ENCODE measurements at regions not wholly inside any gene's neighbourhood (a gene's known extent, or its start where the extent isn't known, plus 50 kb on each side); places are given as distances from the start of the nearest gene placed in this dataset.
A peak's percentile ranks its signal among the peaks of the same experiment; 100 is the strongest.

DNA sequence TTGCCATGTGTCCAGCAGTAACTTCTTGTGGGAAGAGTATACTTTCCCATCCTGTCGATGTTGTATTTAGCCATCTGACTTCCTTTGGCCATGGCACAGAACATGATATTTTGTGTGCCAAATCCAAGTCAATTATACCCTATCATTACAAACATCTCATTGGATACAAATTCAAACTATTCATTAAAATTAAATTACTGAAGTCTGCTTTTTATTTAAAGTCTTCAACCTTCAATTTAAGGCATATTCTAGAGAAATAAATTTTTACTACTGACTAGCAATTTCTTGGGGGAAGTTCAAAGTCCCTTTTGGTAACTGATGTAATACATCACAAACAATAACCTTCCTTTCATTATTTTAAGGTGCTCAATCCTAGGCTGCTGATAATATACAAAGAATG lies 192.6 kb downstream of the SLC6A15 start:
- Histone ChIP-seq H3K36me3 (no peaks in the 10 kb centered on the region), H3K4me3 (no peak overlapping the region), H3K27ac (no peak overlapping the region), H3K9me3 (no peaks in the 10 kb centered on the region), H3K27me3 (ENCODE audit: low read depth) (no peaks in the 10 kb centered on the region), H3K4me1 (no peaks in the 10 kb centered on the region)
- TF ChIP-seq CTCF (IDR thresholded peaks at IDR 0.05), result no peak
- intact Hi-C loops (cut with DNase I), result no loop called here
- DNase-seq (no peak), ATAC-seq (no peak)

DNA sequence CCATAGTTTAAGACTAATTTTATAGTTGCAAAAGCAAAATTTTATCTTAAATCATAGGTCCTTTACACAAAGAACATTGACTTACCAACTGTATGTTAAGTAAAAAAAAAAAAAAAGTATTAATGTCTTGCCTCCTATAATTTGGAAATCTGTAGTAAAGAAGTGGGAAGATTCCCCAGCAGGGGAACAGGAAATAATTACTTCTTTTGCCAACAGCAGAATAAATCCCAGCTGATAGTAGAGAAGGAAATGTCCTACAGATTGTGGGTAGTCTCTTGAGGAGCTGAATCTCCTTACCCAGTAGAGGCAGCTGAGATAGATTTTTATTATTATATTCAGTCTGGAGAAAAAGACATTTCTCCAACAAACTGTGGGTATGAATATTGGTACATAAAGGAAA lies 193.7 kb downstream of the SLC6A15 start:
- DNase-seq (no peak), ATAC-seq (no peak)
- H3K9me3 ChIP-seq, result no peaks in the 10 kb centered on the region
- no peak overlapping the region for H3K27ac ChIP-seq
- H3K4me1 ChIP-seq, result no peaks in the 10 kb centered on the region
- no peaks in the 10 kb centered on the region for H3K27me3 ChIP-seq (ENCODE audit: low read depth)
- H3K4me3 ChIP-seq, result no peak overlapping the region
- no peak for TF ChIP-seq CTCF (IDR thresholded peaks at IDR 0.05)
- intact Hi-C loops (cut with DNase I), result no loop called here
- no peaks in the 10 kb centered on the region for H3K36me3 ChIP-seq

DNA sequence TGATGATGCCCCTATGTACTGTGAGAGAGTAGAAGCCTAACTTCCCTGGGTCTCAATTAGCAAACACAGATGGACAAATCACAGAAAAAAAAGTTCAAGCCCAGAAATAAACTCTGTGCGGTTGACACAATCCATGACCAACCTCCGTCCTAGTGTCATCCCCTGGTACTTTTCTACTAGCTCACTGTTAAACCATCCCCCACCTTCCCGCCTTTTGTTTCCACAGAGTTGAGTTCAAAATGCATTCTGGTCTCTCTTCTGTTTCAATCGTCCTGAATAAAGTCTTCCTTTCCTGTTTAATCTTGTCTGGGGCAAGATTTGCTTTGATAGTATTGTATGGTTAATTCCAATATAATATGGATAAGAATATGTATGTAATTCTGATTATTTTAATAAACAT lies 199.9 kb downstream of the SLC6A15 start:
- no peaks in the 10 kb centered on the region for H3K9me3 ChIP-seq
- TF ChIP-seq CTCF (IDR thresholded peaks at IDR 0.05), result no peak
- H3K4me3 ChIP-seq, result no peak overlapping the region
- no peak overlapping the region for H3K27ac ChIP-seq
- no peaks in the 10 kb centered on the region for H3K36me3 ChIP-seq
- no peak for DNase-seq
- no peaks in the 10 kb centered on the region for H3K4me1 ChIP-seq
- ATAC-seq, result no peak
- intact Hi-C loops (cut with DNase I), result no loop called here
- H3K27me3 ChIP-seq (ENCODE audit: low read depth), result no peaks in the 10 kb centered on the region

DNA sequence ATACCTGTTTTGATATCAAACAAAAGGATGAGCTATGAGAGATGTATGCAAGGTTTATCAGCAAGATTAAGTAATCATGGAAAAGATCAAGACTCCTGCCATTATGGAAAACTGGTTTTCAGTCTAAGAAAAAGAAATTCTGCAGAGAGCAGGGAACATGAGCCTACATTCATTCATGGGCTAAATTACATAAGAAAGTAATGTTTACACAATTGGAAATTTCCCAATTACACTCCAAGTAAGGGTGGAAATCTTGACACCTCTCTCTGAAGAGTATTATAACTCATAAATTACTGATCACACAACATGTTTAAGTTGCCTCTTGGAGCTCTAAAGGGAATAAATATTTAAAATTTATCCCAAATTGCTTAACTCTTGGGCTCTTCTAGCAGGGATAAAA lies 206.2 kb downstream of the SLC6A15 start:
- no peaks in the 10 kb centered on the region for H3K36me3 ChIP-seq
- ATAC-seq, result peak in 1 of 2 donors; percentile 53
- no peak for DNase-seq

GRCh38 chr12:84704856-84705255 lies 207.7 kb downstream of the SLC6A15 start:
- no peak for ATAC-seq
- no peak for TF ChIP-seq CTCF (IDR thresholded peaks at IDR 0.05)
- Histone ChIP-seq H3K4me1 (no peaks in the 10 kb centered on the region), H3K4me3 (no peak overlapping the region), H3K27me3 (ENCODE audit: low read depth) (no peaks in the 10 kb centered on the region), H3K27ac (no peak overlapping the region), H3K36me3 (no peaks in the 10 kb centered on the region), H3K9me3 (no peaks in the 10 kb centered on the region)
- intact Hi-C loops (cut with DNase I), result no loop called here
- no peak for DNase-seq

More for the DNA sequence above, 206.2 kb downstream of the SLC6A15 start:
- H3K4me3 ChIP-seq, result no peak overlapping the region
- TF ChIP-seq CTCF (IDR thresholded peaks at IDR 0.05), result no peak
- H3K27ac ChIP-seq, result no peak overlapping the region
- intact Hi-C loops (cut with DNase I), result no loop called here
- H3K4me1 ChIP-seq, result no peaks in the 10 kb centered on the region
- H3K27me3 ChIP-seq (ENCODE audit: low read depth), result no peaks in the 10 kb centered on the region
- no peaks in the 10 kb centered on the region for H3K9me3 ChIP-seq

DNA sequence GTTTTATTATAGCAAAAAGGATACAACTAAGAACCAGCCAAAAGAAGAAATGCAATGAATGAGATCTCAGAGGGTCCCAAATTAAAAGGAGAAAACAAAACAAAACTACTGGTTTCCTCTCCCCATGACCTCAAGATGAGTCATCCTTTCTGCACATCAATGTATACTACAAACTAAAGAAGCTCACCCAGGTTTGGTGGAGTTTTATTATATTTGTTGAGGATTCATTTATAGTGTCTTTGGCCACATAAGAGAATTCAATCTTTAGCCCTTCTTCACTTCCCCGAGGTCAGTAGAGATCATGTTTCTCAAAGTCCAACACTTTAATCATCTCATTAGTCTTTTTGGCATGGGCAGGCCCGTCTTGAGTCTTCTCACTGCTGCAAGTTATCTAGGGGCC lies 210.6 kb downstream of the SLC6A15 start:
- Histone ChIP-seq H3K4me1 (no peaks in the 10 kb centered on the region), H3K27ac (no peak overlapping the region), H3K9me3 (no peaks in the 10 kb centered on the region), H3K4me3 (no peak overlapping the region), H3K27me3 (ENCODE audit: low read depth) (no peaks in the 10 kb centered on the region), H3K36me3 (no peaks in the 10 kb centered on the region)
- ATAC-seq (no peak), DNase-seq (no peak)
- TF ChIP-seq CTCF (IDR thresholded peaks at IDR 0.05), result no peak
- intact Hi-C loops (cut with DNase I), result no loop called here

Data from lower lobe of right lung (tissue), 2 donors.